H9 (cell line): ENCODE measurements at regions not wholly inside any gene's neighbourhood (a gene's known extent, or its start where the extent isn't known, plus 50 kb on each side); places are given as distances from the start of the nearest gene placed in this dataset.

Experiments used
- DNase-seq: peaks from one replicate; pipeline ENCODE4 v3.0.0-alpha.2; 2017
- H2AFZ ChIP-seq: one replicate; pipeline ENCODE4 v1.6.1; 2013; ENCODE audit warnings: mild to moderate bottlenecking, low read length, control low read depth, moderate library complexity
- H2AK5ac ChIP-seq: 2 replicates; pipeline ENCODE4 v1.6.1; 2013; ENCODE audit warnings: low read length, control low read depth, mixed read lengths; ENCODE audit not compliant: insufficient read length
- H2BK120ac ChIP-seq: one replicate; pipeline ENCODE4 v1.6.1; 2013; ENCODE audit warnings: low read depth, mild to moderate bottlenecking, low read length, control low read depth, inconsistent platforms; ENCODE audit not compliant: poor library complexity, severe bottlenecking
- H2BK12ac ChIP-seq: 2 replicates; pipeline ENCODE4 v1.6.1; 2013; ENCODE audit warnings: low read length, control low read depth, mixed read lengths, low read depth; ENCODE audit not compliant: insufficient read length
- H2BK15ac ChIP-seq: 2 replicates; pipeline ENCODE4 v1.6.1; 2013; ENCODE audit warnings: low read depth, low read length, control low read depth
- H2BK20ac ChIP-seq: one replicate; pipeline ENCODE4 v1.6.1; 2013; ENCODE audit warnings: low read depth, mild to moderate bottlenecking, low read length, control low read depth, inconsistent platforms; ENCODE audit not compliant: poor library complexity, severe bottlenecking
- H2BK5ac ChIP-seq: 2 replicates; pipeline ENCODE4 v1.6.1; 2013; ENCODE audit warnings: low read length, control low read depth, mixed read lengths; ENCODE audit not compliant: insufficient read length
- H3K14ac ChIP-seq: 2 replicates; pipeline ENCODE4 v1.6.1; 2013; ENCODE audit warnings: low read length, control low read depth; ENCODE audit not compliant: insufficient read depth
- H3K18ac ChIP-seq: 2 replicates; pipeline ENCODE4 v1.6.1; 2013; ENCODE audit warnings: low read depth, mild to moderate bottlenecking, mixed read lengths, low read length, control low read depth; ENCODE audit not compliant: insufficient read length
- H3K23ac ChIP-seq: 2 replicates; pipeline ENCODE4 v1.6.1; 2013; ENCODE audit warnings: low read length, control low read depth, mixed read lengths, low read depth; ENCODE audit not compliant: insufficient read length
- H3K23me2 ChIP-seq: 2 replicates; pipeline ENCODE4 v1.6.1; 2013; ENCODE audit warnings: low read depth, mild to moderate bottlenecking, mixed read lengths, low read length, control low read depth; ENCODE audit not compliant: insufficient read length, poor library complexity, severe bottlenecking
- H3K27ac ChIP-seq: 2 replicates; pipeline ENCODE4 v1.5.1; 2013; ENCODE audit warnings: low read length, control low read depth, mixed read lengths, low read depth; ENCODE audit not compliant: insufficient read length
- H3K27me3 ChIP-seq: 2 replicates; pipeline ENCODE4 v1.6.1; 2013; ENCODE audit warnings: low read length, control low read depth, inconsistent platforms; ENCODE audit not compliant: insufficient read depth
- H3K4ac ChIP-seq: 2 replicates; pipeline ENCODE4 v1.6.1; 2013; ENCODE audit warnings: low read depth, mild to moderate bottlenecking, control low read depth, inconsistent platforms, low read length, moderate library complexity
- H3K4me1 ChIP-seq: 2 replicates; pipeline ENCODE4 v1.6.1; 2013; ENCODE audit warnings: low read length, control low read depth, inconsistent platforms; ENCODE audit not compliant: insufficient read depth
- H3K4me2 ChIP-seq: 2 replicates; pipeline ENCODE4 v1.6.1; 2013; ENCODE audit warnings: low read length, control low read depth, mixed read lengths; ENCODE audit not compliant: insufficient read length, insufficient read depth
- H3K56ac ChIP-seq: 2 replicates; pipeline ENCODE4 v1.6.1; 2013; ENCODE audit warnings: low read depth, mild to moderate bottlenecking, mixed read lengths, low read length, control low read depth; ENCODE audit not compliant: insufficient read length
- H3K79me1 ChIP-seq: 2 replicates; pipeline ENCODE4 v1.6.1; 2013; ENCODE audit warnings: low read depth, mild to moderate bottlenecking, moderate library complexity, low read length, control low read depth, inconsistent platforms; ENCODE audit not compliant: insufficient read depth, poor library complexity, severe bottlenecking
- H3K79me2 ChIP-seq: 2 replicates; pipeline ENCODE4 v1.6.1; 2013; ENCODE audit warnings: low read length, control low read depth, inconsistent platforms; ENCODE audit not compliant: insufficient read depth
- H3K9ac ChIP-seq: 2 replicates; pipeline ENCODE4 v1.6.1; 2013; ENCODE audit warnings: low read length, control low read depth, mixed read lengths; ENCODE audit not compliant: insufficient read length; ENCODE audit errors: extremely low read depth
- H3K9me3 ChIP-seq: one replicate; pipeline ENCODE4 v1.6.1; 2013; ENCODE audit warnings: low read depth, low read length, inconsistent platforms; ENCODE audit not compliant: control insufficient read depth
- H3T11ph ChIP-seq: one replicate; pipeline ENCODE4 v1.6.1; 2013; ENCODE audit warnings: mild to moderate bottlenecking, low read length, control low read depth, inconsistent platforms
- H4K20me1 ChIP-seq: one replicate; pipeline ENCODE4 v1.6.1; 2013; ENCODE audit not compliant: control insufficient read depth, insufficient read length, insufficient read depth
- H4K5ac ChIP-seq: 2 replicates; pipeline ENCODE4 v1.6.1; 2013; ENCODE audit warnings: low read depth, mild to moderate bottlenecking, mixed read lengths, low read length, control low read depth; ENCODE audit not compliant: insufficient read length
- H4K8ac ChIP-seq: replicated peaks from 2 replicates; pipeline ENCODE4 v1.6.1; 2013; ENCODE audit warnings: low read length, control low read depth, mixed read lengths, low read depth; ENCODE audit not compliant: insufficient read length
- H4K91ac ChIP-seq: 2 replicates; pipeline ENCODE4 v1.6.1; 2013; ENCODE audit warnings: low read depth, mild to moderate bottlenecking, moderate library complexity, mixed read lengths, low read length, control low read depth; ENCODE audit not compliant: insufficient read length
- H3K27ac Mint-ChIP-seq, 3 experiments: 2 replicates in 2 of 3; 3 replicates in 1 of 3; pipeline ENCODE4 v1.8.0; 2020 to 2021; ENCODE audit warnings: mixed read lengths in 3 of 3, mild to moderate bottlenecking in 1 of 3, moderate library complexity in 1 of 3
- H3K27me3 Mint-ChIP-seq: 2 replicates; pipeline ENCODE4 v1.8.0; 2021; ENCODE audit warnings: low read depth, mild to moderate bottlenecking, moderate library complexity, mixed read lengths
- H3K36me3 Mint-ChIP-seq, 3 experiments: 2 replicates in 2 of 3; 3 replicates in 1 of 3; pipeline ENCODE4 v1.8.0; 2020 to 2021; ENCODE audit warnings: low read depth in 3 of 3, mixed read lengths in 3 of 3; ENCODE audit not compliant: insufficient read depth in 1 of 3
- H3K4me1 Mint-ChIP-seq, 2 experiments: 2 replicates each; pipeline ENCODE4 v1.8.0; 2020; ENCODE audit warnings: mixed read lengths in 2 of 2
- H3K4me3 Mint-ChIP-seq, 2 experiments: 2 replicates in 1 of 2; 3 replicates in 1 of 2; pipeline ENCODE4 v1.8.0; 2020 to 2021; ENCODE audit warnings: mild to moderate bottlenecking in 2 of 2, mixed read lengths in 2 of 2, moderate library complexity in 1 of 2
- H3K9me3 Mint-ChIP-seq, 2 experiments: 2 replicates in 1 of 2; 3 replicates in 1 of 2; pipeline ENCODE4 v1.8.0; 2020; ENCODE audit warnings: mild to moderate bottlenecking in 2 of 2, mixed read lengths in 2 of 2, moderate library complexity in 1 of 2
- WGBS: extraction: QIAGEN DNeasy Blood & Tissue Kit; methylation state at CpG from one replicate; pipeline ENCODE4 v1.1.7; 2013; ENCODE audit warnings: missing lambda C conversion rate, low lambda C conversion rate, mixed read lengths; ENCODE audit not compliant: insufficient read length; ENCODE audit errors: extremely low coverage; 5-methylcytosine and 5-hydroxymethylcytosine counted together
- TF ChIP-seq, protein P1 (sequence below): fragments of 200-600 bp; sonication (generic); conservative IDR thresholded peaks from 3 replicates; pipeline ENCODE4 v1.8.0; 2021; ENCODE audit warnings: antibody characterized with exemption, mild to moderate bottlenecking

DNA sequence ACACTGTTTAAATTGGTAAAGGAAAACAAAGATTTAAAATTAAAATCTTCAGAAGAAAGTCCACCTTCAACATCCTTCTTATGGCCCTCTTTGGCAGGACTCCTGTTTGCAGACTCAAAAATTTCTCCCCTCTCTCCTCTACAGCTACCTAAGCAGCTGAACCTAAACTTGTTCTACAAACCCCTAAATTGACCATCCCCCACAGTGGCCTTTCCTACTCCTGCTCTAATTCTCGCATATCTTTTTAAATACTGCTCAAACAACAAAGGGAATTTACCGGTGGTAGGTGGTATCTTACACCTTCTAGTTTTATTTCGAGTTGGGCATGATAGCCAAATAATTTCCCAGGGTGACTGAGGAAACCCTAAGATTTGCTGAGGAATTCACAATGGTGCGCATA lies 53.5 kb upstream of the PDC start:
- no peak overlapping the region for H3K27ac Mint-ChIP-seq

More for the DNA sequence above, 53.5 kb upstream of the PDC start:
- H3K27me3 ChIP-seq, result no peaks in the 10 kb centered on the region
- no peak overlapping the region for H3T11ph ChIP-seq
- no peak overlapping the region for H2BK15ac ChIP-seq
- H3K4ac ChIP-seq, result no peak overlapping the region
- TF ChIP-seq, protein P1, sequence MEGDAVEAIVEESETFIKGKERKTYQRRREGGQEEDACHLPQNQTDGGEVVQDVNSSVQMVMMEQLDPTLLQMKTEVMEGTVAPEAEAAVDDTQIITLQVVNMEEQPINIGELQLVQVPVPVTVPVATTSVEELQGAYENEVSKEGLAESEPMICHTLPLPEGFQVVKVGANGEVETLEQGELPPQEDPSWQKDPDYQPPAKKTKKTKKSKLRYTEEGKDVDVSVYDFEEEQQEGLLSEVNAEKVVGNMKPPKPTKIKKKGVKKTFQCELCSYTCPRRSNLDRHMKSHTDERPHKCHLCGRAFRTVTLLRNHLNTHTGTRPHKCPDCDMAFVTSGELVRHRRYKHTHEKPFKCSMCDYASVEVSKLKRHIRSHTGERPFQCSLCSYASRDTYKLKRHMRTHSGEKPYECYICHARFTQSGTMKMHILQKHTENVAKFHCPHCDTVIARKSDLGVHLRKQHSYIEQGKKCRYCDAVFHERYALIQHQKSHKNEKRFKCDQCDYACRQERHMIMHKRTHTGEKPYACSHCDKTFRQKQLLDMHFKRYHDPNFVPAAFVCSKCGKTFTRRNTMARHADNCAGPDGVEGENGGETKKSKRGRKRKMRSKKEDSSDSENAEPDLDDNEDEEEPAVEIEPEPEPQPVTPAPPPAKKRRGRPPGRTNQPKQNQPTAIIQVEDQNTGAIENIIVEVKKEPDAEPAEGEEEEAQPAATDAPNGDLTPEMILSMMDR, result no peak
- H3K79me2 ChIP-seq, result no peaks in the 10 kb centered on the region
- no peak overlapping the region for H3K27ac ChIP-seq
- no CpG with 5 or more reads among the region's 4 CpGs for WGBS
- H2BK12ac ChIP-seq, result no peak overlapping the region
- no peak overlapping the region for H2AFZ ChIP-seq
- no peak overlapping the region for H4K91ac ChIP-seq
- H3K79me1 ChIP-seq, result no peaks in the 10 kb centered on the region
- no peaks in the 10 kb centered on the region for H3K27me3 Mint-ChIP-seq
- no peaks in the 10 kb centered on the region; a peak in 1 of 5 replicates for H3K9me3 Mint-ChIP-seq
- H4K8ac ChIP-seq, result no peak overlapping the region
- no peaks in the 10 kb centered on the region for H3K36me3 Mint-ChIP-seq
- no peak overlapping the region for H3K9ac ChIP-seq
- no peak overlapping the region for H2AK5ac ChIP-seq
- H4K20me1 ChIP-seq, result no peaks in the 10 kb centered on the region
- no peak overlapping the region for H3K4me3 Mint-ChIP-seq
- H3K56ac ChIP-seq, result no peak overlapping the region
- H3K23ac ChIP-seq, result no peak overlapping the region
- H3K18ac ChIP-seq, result no peak overlapping the region
- H2BK20ac ChIP-seq, result no peak overlapping the region
- no peaks in the 10 kb centered on the region for H3K23me2 ChIP-seq
- H2BK5ac ChIP-seq, result no peak overlapping the region
- no peak overlapping the region for H2BK120ac ChIP-seq
- H3K4me1 Mint-ChIP-seq, result peaks cover 7 to 12% of the 10 kb centered on the region in 2 experiments
- no peak overlapping the region for H3K4me2 ChIP-seq
- H4K5ac ChIP-seq, result no peak overlapping the region
- DNase-seq, result no peak
- no peak overlapping the region for H3K14ac ChIP-seq
- H3K9me3 ChIP-seq, result no peaks in the 10 kb centered on the region
- no peaks in the 10 kb centered on the region for H3K4me1 ChIP-seq
